Inflammatory macrophage treated with lipopolysaccharide for 4 hours (primary cell): ENCODE measurements at regions not wholly inside any gene's neighbourhood (a gene's known extent, or its start where the extent isn't known, plus 50 kb on each side); places are given as distances from the start of the nearest gene placed in this dataset.

Source experiments
- DNase-seq: peaks from one replicate; pipeline ENCODE4 v3.0.0-alpha.2; 2020

DNA sequence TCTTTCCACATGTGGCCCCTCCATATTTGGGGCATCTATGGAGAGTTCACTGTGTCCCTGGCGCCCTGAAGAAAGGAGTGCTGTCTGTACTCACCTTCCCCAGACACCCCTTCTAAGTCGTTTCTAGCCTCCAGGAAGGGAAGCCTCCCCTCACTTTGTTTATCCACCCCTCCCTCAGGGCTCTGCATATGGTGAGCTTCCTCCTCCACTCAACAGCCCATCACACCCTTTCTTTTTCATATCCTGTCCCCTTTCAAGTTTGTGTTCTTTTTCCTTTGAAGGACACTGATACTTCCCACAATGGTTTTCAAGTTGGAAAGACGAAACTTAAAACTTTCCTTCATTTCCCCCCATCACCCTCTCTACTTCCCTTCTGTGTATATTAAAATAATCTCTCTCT, 291.4 kb upstream of the POU3F3 start:
- no peak for DNase-seq

DNA sequence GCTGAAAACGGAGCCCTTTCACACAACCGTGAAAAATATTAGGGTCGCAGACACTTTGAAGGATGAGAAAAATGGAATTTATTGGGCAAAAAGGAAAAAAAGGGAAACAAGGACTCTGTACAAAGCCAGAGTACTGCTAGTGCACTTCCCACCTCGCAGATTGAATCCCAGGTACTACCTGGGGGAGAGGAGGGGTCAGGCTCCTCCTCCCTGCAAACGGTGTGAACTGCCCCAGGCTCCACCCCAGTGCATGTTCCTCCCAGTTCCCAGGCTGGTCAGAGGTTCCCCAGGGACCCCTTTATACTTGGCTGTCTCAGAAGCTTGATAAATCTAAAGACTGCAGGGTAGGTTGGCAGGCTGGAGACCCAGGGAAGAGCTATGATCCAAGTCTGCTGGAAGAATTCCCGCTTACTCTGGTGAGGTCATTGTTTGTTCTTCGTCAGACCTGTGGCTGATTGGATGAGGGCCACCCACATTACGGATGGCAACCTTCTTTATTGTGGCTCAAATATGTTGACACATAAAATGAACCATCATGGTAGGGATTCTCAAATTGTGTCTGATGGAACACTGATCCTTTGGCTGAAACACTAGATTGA, 290.4 kb upstream of the POU3F3 start:
- no peak for DNase-seq

DNA sequence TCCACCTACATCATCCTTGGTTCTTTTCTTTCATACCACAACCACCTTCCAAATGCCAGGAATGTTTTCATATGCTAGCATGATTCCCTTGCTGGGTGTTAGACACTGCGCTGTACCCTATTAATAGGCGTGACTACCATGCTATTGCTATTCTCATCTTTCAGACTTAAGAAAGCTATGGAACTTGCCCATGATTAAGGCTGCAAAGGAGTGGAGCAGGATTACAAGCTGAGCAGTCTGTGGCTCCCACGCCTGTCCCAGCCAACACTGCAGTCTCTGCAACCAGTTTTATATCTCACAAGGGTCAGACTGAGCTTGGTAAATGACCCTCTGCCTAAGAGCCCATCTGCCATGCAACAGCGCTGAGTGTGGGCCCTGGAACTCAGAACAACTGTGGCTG, 285.7 kb upstream of the POU3F3 start:
- DNase-seq, result no peak

DNA sequence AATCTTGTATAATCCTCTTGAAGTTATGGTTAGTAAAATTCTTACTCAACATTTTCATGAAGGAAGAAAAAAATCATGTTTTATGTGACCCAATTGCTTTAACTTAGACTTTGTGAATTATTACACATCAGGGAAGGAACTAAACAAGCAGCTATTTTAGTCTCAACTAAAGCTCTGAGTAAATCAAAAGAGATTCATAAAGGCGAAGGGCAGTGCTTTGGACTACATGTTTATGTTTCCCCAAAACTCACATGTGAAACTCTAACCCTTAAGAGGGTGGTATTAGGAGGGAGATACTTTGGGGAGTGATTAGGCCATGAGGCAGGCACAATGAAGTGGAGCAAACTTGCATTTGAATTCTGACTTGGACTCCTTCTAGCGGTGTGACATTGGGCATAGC, 283.7 kb upstream of the POU3F3 start:
- DNase-seq, result no peak

DNA sequence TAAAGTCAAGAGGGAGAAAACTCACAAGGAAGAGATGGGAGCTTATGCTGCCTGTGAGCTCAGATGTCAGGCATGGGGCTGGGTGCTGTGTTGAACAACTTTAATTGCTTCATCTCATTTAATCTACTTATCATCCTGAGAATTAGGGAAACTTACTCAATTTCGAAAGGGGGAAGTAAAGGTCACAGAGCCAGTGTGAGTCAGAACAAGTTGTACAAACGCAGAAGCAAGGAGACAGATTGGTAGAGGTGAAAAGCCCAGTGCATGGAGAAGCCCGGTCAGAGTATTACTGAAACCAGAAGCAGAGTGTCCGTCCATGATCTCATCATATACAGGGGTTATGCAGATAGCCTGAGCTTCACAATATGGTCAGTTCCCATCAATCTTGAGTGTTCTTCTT, 281.1 kb upstream of the POU3F3 start:
- peak; percentile 96 for DNase-seq

DNA sequence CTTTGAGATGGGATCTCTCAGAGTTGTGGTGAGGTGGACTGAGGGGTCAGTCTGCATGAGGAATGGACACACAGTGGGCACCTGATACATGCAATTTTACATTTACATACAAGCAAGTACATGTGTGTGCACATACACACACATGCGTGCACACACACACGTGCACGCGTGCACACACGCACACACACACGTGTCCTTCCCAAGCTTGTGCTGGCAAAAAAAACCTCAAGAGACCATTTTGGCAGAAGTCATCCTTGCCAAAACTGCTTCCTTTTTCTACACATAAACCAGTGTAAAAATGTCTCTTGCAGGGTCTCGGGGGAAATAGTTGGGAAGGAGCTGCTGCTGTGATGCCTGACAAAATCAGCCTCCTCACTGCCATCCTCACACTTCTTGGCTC, 279.5 kb upstream of the POU3F3 start:
- DNase-seq, result no peak

DNA sequence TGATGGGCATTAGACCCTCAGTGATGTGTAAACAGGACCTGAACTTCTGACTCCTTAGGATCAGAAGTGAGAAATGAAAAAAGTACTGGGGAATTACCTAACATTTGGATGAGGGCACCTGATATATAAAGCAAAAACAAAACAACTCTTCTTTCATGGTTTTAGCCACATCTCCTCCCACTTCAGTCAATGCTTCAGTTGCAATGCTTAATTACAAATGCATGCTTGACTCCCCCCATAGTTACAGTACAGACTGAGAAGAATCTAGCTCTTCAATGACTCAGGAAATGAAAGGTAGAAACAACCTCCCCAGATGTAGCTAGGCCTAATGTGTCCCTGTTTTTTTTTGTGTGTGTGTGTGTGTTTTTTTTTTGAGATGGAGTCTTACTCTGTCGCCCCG, 276.8 kb upstream of the POU3F3 start:
- DNase-seq, result no peak

DNA sequence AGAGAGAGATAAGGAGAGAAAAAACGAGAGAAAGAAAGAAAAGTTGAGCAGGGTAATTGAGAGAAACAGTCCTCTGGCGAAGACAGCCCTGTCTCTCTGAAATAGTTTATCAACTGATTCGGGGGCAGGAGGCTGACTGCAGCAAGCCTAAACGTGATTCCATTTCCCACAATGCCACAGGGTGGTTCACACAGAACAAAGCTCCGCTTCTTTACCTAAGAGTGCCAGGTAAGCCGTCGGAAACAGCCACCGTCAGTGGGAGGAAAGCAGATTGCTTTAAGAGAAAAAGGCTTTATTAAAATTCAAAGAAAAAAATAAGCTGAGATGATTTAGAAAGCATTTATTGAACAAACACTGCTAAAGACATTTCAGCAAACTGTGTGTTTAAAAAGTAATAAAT, 271.4 kb upstream of the POU3F3 start:
- DNase-seq, result no peak

DNA sequence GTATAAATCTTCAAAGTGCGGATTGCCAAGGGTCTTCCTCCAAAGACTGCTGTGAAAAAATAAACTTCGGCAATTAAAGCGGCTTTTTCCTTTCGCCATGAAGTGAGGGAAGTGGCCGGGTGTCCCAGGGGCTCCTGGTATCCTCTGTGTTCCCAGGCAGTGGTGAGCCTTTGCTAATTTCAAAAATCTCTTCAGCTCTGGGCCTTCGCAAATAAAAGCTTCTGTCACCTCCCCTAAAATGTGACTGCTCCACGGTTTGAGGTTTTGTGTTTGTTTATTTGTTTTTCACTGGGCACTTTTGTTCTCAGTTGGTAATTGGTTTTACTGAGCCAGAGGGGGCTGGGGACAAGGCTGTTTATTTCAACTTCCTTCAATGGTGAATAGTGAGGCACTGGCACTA, 270.1 kb upstream of the POU3F3 start:
- DNase-seq, result no peak

DNA sequence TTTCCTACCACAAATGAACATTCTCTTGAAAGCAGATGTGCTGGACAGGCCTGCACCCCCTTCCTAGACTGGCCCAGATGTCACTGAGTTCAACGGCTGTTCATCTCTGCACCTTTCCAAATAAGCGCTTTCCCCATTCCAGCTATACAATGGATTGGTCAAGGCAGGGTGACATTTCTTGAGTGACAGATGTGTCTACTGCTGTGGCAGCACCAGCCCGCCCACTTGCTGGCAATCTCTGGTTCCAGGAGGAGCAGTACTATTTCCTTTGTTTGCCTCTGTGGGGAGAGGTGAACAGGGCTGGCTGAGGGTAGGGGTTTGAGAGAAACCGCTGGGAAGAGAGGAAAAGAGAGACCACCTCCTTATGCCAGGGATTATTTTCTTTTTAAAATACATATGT, 269.5 kb upstream of the POU3F3 start:
- DNase-seq, result no peak

DNA sequence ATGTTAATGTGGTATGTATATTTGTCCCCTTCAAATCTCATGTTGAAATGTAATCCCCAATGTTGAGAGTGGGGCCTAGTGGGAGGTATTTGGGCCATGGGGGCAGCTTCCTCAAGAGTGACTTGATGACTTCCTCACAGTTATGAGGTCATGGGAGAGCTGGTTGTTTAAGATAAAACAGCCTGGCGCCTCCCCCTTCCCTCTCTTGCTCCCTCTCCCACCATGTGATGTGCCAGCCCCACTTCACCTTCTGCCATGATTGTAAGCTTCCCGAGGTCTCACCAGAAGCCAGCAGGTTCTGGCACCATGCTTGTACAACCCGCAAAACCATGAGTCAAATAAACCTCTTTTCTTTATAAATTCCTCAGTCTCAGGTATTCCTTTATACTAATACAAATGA, 258.3 kb upstream of the POU3F3 start:
- DNase-seq, result no peak

DNA sequence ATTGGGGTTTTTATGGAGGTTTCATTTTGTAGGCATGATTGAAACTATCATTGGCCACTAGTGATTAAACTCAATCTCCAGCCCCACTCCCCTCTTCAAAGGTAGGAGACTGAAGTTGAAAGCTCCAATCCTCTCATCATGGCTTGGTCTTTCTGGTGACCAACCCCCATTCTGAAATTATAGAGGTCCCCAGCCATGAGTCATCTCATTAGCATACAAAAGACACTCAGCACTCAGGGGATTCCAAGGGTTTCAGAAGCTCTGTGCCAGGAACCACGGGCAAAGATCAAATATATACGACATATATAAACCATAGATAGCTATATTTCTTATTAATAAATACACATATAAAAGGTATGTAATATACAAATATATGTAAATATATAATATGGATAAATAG, 256.0 kb upstream of the POU3F3 start:
- no peak for DNase-seq

DNA sequence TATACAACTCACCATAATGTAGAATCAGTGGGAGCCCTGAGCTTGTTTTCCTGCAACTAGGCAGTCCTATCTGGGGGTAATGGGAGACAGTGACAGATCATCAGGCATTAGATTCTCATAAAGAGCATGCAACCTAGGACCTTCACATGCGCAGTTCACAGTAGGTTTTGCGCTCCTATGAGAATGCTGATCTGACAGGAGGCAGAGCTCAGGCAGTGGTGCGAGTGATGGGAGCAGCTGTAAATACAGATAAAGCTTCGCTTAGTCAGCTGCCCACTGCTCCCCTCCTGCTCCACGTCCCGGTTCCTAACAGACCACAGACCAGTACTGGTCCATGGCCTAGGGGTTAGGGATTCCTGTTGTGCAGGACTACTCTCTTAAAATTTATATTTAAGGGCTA, 255.3 kb upstream of the POU3F3 start:
- no peak for DNase-seq

DNA sequence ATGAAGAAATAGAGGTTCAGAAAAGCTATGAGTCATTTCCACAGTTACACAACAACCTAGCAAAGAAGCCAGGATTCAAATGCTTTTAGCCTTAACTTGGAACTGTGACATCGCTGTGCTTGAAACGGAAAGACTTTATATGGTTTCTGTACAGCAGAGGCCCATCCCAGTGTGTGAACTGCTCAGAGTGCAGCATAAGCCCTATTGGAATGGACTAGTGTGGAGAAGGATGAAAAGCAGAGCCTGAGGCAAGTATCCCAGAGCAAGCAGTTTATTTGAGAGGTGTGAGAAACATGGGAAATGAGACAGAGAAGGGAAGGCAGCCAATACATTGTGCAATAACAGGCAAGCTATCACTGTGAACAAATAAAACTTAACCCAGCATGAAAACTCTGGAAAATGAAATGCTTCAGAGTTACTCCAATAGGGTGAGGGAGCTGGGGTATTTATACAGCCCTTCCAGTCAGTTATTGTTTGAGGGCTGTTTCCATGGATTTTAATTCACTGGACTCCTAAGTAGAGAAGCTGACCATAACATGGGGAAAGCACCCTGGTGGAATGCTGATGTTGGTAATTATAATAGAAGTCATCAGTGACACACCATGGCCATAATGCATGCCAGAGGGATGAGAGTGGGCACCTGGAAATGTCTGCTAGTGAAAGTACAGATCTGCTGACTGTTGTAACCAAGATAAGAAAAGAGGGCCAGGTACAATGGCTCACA, 254.0 kb upstream of the POU3F3 start:
- peak; percentile 29 for DNase-seq

DNA sequence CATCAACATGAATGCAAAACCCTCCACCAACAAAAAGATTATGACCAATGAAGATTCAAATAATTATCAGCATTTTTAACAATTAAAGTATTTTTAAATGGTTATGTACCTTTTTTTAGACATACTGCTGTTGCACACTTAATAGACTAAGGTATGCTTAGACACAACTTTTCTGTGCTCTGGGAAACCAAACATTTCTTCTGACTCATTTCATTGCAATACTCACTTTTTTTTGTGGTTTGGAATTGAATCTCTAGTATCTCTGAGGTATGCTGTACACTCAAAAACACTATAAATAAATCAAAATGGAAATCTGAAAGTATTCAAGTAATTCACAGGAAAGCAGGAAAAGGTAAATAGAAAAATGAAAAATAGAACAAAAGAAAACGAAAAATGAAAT, 247.9 kb upstream of the POU3F3 start:
- DNase-seq, result no peak

DNA sequence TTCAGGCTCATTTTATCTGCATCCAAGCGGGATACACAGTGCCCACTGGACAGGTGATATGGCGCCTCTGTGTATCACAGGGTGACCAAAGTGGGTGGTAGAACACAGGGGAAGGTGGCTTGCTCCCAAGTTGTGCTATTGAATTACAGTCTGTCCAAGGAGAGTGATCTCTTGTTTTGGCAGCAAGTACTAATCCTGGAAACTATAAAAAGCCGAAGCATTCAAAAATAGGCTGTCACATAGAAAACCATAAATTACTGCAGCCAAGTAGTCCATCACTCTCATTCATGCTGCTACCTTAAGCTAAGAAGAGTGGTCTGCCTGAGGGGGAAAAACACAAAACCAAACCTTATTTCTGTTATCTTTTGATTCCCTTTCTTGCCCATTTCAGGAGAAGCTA, 237.1 kb upstream of the POU3F3 start:
- DNase-seq, result no peak

DNA sequence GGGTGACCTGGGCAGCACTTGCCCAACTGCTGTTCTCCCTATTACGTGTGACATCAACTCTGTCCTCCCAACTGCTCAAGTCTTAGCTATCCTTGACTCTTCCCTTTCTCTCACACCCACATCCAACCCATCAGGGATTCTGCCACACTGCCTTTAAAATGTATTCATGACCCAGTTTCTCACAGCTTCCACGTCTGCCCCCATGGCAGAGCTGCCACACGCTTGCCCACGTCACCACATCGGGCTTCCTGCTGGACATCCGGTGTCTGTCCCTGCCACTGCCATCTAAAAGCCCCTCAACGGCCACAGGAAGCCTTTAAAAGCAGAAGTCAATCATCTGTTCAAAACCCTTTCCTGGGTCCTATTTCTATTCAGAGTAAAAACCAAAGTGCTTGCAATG, 233.1 kb upstream of the POU3F3 start:
- peak; percentile 4 for DNase-seq

DNA sequence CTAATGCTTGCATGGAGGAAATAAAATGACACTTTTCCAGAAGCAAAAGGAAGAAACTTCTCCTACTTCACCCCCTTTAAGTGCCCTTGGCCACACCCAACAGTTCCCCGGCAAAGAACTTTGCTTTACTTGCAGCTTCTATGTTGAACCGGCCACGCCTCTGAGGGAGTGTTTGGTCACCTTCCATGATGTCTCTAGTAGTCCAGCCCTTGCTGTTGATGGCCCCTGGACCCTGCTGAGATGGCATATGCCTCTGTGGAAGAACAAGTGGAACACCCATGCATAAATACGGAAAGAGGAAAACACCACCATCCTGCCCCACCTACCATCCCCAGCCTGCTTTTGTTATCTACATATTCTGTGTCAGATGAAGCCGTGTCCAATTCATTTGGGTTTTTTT, 218.3 kb upstream of the POU3F3 start:
- no peak for DNase-seq

DNA sequence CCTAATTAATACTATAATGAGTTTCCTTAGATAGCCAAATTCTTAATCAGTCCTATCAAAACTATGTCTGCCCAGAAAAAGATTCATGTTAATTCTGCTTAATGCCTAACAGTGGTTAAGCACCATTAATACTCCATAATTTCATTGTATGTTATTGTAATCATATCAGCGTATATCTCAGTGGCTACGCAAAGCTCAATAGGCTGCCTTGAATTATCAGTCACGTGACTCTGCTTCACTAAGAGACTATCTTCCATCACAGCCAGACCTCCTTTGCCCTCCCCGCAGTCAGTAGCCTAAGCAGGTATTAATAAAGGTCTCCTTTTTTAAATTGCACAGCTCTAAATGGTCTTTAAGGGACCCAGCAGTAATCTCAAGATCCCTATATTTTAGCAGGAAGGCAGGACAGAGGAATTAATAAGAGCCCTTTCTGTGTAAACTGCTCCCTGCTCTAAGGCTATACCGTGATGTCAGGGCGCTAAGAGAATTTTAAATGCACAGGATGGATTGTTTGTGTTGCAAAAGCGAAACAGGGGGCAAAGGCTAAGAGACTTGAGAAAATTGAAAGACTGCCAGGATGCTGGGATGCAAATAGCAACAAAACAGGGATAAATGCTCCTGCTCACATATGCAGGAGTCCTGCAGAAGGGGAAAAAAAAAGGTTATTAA, 215.6 kb upstream of the POU3F3 start:
- DNase-seq, result no peak

DNA sequence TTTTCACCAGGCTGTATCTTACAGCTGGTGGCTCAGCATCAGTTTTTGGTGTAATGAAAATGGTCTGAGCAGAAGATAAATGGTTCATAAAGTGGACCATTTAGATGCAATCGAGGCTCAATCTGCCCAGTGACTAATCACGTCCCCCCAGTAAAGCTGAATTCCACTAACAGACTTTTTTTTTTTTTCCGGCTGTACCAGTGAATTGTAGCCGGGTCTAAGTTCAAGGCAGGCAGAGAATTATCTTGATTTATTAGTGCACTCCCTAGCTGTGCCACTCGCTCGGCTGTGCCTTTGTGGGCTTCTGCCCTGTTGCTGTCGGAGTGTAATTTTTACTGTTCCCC, 215.1 kb upstream of the POU3F3 start:
- DNase-seq, result no peak

DNA sequence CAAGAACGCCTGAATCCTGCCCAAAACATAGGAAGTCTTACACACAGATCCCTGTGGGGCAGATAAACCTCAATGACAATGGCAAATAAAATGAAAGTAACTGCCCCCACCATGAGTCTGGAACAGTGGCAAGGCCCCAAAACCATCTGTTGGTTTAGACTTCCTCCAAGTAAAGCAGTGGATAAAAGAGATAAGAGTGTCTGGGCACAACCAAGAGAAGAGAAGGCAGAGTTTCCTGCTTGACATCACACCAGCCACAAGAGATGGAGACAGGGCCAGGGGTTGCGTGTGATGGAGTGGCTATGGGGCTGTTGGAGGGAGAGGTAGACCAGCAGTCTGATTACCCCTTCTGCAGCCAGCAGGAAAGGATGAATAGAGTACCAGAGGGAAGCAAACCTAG, 212.1 kb upstream of the POU3F3 start:
- no peak for DNase-seq

DNA sequence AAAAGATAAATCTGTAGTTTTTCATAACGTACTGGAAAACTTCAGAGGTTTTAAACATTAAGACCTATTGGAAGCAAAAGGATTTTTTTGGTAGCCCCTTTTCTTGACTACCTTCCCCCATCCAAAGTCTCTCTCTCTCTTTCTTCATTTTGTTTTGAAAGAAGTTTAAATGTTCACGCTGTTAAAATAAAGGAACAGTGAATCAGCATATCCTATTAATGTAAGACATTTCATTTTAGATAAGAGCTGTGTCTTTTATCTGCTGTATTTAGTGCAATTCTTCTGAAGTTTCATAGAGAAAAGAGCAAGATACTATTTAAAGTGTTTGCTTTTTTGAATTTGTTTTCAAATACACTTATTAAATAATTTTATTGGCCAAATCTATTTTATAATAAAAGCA, 205.5 kb upstream of the POU3F3 start:
- no peak for DNase-seq

DNA sequence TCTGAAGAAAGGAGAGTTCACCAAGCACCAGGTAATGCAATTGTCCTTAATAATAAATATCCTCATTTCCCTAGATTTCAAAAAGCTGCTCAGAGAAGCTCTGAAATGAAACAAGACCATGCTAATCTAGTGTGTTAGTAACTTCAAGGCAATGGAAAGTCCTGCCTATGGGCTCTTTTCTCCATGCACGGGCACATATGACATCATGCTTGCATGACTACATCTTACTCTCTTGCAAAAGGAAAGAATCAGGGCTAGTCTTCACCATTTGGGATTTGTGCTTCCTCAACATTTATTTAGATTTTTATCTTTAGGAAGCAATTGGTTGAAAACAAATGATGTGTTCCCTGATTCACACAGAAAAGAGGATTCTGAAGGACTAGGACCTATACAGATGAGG, 204.0 kb upstream of the POU3F3 start:
- DNase-seq, result peak; percentile 68

DNA sequence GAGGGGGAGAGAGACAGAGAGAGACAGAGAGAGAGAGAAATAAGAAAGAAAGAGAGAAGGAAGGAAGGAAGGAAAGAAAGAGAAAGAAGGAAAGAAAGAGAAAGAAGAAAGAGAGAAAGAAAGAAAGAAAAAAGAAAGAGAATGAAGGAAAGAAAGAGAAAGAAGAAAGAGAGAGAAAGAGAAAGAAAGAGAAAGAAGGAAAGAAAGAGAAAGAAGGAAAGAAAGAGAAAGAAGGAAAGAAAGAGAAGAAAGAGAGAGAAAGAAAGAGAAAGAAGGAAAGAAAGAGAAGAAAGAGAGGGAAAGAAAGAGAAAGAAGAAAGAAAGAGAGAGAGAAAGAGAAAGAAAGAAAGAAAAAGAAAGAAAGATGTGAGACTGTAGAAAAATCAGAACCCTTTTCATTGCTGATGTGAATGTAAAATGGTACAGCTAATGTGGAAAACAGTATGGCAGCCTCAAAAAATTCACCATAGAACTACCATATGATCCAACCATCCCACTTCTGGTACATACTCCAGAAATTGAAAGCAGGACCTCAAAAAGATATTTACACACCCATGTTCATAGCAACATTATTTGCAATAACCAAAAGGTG, 203.4 kb upstream of the POU3F3 start:
- no peak for DNase-seq
